Fibroblast of villous mesenchyme (primary cell): ENCODE measurements at regions not wholly inside any gene's neighbourhood (a gene's known extent, or its start where the extent isn't known, plus 50 kb on each side); places are given as distances from the start of the nearest gene placed in this dataset.

Experiments
- DNase-seq: peaks from one replicate; pipeline ENCODE4 v3.0.0-alpha.2; 2010; ENCODE audit warnings: low read depth
- H3K4me3 ChIP-seq: 2 replicates; pipeline ENCODE4 v1.5.1; 2011; ENCODE audit warnings: low read depth, mild to moderate bottlenecking, low read length
- TF ChIP-seq, protein P1 (sequence below): IDR thresholded peaks from 2 replicates; pipeline ENCODE4 v1.5.1; 2012; ENCODE audit warnings: low read depth, mild to moderate bottlenecking, low read length; ENCODE audit not compliant: insufficient read depth

DNA sequence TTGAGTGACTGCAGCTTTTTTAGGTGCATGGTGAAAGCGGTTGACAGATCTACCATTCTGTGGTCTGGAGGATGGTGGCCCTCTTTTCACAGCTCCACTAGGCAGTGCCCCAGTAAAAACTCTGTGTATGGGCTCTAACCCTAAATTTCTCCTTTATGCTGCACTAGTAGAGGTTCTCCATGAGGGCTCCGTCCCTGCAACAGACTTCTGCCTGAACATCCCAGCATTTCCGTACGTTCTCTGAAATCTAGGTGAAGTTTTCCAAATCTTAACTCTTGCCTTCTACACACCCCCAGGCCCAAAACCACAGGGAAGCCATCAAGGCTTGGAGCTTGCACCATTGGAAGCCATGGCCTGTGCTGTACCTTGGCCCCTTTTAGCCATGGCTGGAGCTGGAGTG lies 1898.1 kb upstream of the NUDT12 start:
- DNase-seq, result no peak
- TF ChIP-seq, protein P1, sequence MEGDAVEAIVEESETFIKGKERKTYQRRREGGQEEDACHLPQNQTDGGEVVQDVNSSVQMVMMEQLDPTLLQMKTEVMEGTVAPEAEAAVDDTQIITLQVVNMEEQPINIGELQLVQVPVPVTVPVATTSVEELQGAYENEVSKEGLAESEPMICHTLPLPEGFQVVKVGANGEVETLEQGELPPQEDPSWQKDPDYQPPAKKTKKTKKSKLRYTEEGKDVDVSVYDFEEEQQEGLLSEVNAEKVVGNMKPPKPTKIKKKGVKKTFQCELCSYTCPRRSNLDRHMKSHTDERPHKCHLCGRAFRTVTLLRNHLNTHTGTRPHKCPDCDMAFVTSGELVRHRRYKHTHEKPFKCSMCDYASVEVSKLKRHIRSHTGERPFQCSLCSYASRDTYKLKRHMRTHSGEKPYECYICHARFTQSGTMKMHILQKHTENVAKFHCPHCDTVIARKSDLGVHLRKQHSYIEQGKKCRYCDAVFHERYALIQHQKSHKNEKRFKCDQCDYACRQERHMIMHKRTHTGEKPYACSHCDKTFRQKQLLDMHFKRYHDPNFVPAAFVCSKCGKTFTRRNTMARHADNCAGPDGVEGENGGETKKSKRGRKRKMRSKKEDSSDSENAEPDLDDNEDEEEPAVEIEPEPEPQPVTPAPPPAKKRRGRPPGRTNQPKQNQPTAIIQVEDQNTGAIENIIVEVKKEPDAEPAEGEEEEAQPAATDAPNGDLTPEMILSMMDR, result no peak
- no peak overlapping the region for H3K4me3 ChIP-seq

- no peak for DNase-seq
- TF ChIP-seq, protein P1, result no peak
- H3K4me3 ChIP-seq, result no peak overlapping the region
These were observed 1890.7 kb upstream of the NUDT12 start for GRCh38 chr5:105453216-105453807.

DNA sequence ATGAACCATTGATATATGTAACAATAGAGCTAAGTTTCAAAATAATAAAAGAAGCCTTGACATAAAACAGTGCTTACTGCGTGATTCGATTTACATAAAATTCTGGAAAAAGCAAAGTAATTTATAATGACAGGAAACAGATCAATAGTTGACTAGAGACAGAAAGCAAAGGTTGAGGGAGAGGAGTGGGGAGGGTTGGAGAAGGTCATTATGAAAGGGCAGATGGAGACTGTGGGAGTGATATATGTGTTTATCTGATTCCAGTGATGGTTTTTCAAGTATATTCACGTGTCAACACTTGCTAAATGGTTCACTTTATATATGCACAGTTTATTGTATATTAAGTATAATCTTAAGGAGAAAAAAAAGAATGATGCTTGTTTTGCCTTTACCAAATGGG lies 1885.7 kb upstream of the NUDT12 start:
- no peak for DNase-seq
- no peak overlapping the region for H3K4me3 ChIP-seq
- TF ChIP-seq, protein P1, result no peak

DNA sequence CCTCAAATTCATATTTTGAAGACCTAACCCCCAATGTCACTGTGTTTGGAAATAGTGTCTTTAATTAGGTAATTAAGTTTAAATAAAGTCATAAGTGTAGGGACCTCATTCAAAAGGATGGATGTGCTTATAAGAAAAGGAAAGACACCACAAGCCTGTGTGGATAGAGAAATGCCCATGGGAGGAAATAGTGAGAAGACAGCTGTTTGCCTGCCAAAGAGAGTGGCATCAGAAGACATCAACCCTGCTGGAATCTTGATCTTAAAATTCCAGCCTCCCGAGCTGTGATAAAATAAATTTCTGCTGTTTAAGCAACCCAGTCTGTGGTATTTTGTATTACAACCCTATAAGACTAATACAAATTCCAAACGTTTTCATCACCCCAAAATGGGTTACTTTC lies 1867.9 kb upstream of the NUDT12 start:
- TF ChIP-seq, protein P1, result no peak
- no peak for DNase-seq
- no peak overlapping the region for H3K4me3 ChIP-seq

- no peak for DNase-seq
- TF ChIP-seq, protein P1, result no peak
These were observed 1866.1 kb upstream of the NUDT12 start for GRCh38 chr5:105428451-105429380.

DNA sequence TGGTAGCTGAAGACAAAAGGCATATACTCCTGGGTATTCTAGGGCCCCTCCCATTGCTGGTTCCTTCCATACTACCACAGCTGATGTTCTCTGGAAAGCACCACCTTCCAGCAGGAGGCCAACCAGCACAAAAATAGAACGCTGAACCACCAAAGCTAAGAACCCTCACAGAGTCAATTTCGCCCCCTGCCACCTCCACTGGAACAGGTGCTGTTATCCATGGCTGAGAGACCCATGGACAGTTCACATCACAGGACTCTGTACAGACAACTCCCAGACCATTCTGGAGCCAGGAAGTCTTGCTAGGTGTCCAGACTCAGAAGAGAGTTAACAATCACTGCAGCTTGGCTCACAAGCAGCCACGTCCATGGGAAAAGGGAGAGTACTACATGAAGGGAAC lies 1851.5 kb upstream of the NUDT12 start:
- no peak for DNase-seq
- H3K4me3 ChIP-seq, result no peak overlapping the region
- TF ChIP-seq, protein P1, result no peak

More at GRCh38 chr5:105428451-105429380, 1866.1 kb upstream of the NUDT12 start:
- no peak overlapping the region for H3K4me3 ChIP-seq
